Neuronal stem cell (in vitro differentiated cells): ENCODE measurements at regions not wholly inside any gene's neighbourhood (a gene's known extent, or its start where the extent isn't known, plus 50 kb on each side); places are given as distances from the start of the nearest gene placed in this dataset.
A peak's percentile ranks its signal among the peaks of the same experiment; 100 is the strongest.

Experiments used
- DNase-seq: peaks from one replicate; pipeline ENCODE4 v3.0.0-alpha.2; 2013; ENCODE audit warnings: low spot score
- H2AFZ ChIP-seq: one replicate; pipeline ENCODE4 v1.6.1; 2013; ENCODE audit warnings: mild to moderate bottlenecking, low read length, inconsistent platforms
- H2AK5ac ChIP-seq: 2 replicates; pipeline ENCODE4 v1.6.1; 2013; ENCODE audit warnings: low read depth, mild to moderate bottlenecking, inconsistent platforms, low read length, moderate library complexity, mixed read lengths
- H2BK120ac ChIP-seq: 2 replicates; pipeline ENCODE4 v1.6.1; 2013; ENCODE audit warnings: low read depth, mild to moderate bottlenecking, inconsistent platforms, low read length, moderate library complexity, mixed read lengths
- H2BK12ac ChIP-seq: one replicate; pipeline ENCODE4 v1.6.1; 2013; ENCODE audit warnings: low read length, inconsistent platforms
- H2BK15ac ChIP-seq: 2 replicates; pipeline ENCODE4 v1.6.1; 2013; ENCODE audit warnings: mild to moderate bottlenecking, low read length, inconsistent platforms, mixed read lengths
- H2BK5ac ChIP-seq: one replicate; pipeline ENCODE4 v1.6.1; 2013; ENCODE audit warnings: inconsistent platforms, mild to moderate bottlenecking, low read length, moderate library complexity
- H3K14ac ChIP-seq: one replicate; pipeline ENCODE4 v1.6.1; 2013; ENCODE audit warnings: low read length, inconsistent platforms
- H3K18ac ChIP-seq: 2 replicates; pipeline ENCODE4 v1.6.1; 2013; ENCODE audit warnings: low read length, inconsistent platforms
- H3K23ac ChIP-seq: 2 replicates; pipeline ENCODE4 v1.6.1; 2013; ENCODE audit warnings: low read depth, mild to moderate bottlenecking, mixed read lengths, low read length, inconsistent platforms; ENCODE audit not compliant: poor library complexity
- H3K27ac ChIP-seq: replicated peaks from 3 replicates; pipeline ENCODE4 v1.5.1; 2013; ENCODE audit warnings: low read length, inconsistent platforms
- H3K27me3 ChIP-seq, 3 experiments: 2 replicates each; pipeline ENCODE4 v1.6.1; 2013; ENCODE audit warnings: low read length in 3 of 3, mild to moderate bottlenecking in 2 of 3, inconsistent platforms in 1 of 3, low read depth in 1 of 3, mixed read lengths in 1 of 3, moderate library complexity in 1 of 3; ENCODE audit not compliant: control insufficient read depth in 3 of 3, insufficient read depth in 3 of 3
- H3K36me3 ChIP-seq, 2 donors: replicated peaks in 1 of 2; 2 replicates each; pipeline ENCODE4 v1.6.1; 2013; ENCODE audit warnings: low read length in 2 of 2; ENCODE audit not compliant: control insufficient read depth in 2 of 2, insufficient read depth in 2 of 2
- H3K4ac ChIP-seq: 2 replicates; pipeline ENCODE4 v1.6.1; 2013; ENCODE audit warnings: inconsistent platforms, mild to moderate bottlenecking, low read length, moderate library complexity
- H3K4me1 ChIP-seq, 2 donors: 1 replicate in 1 of 2; 2 replicates in 1 of 2; pipeline ENCODE4 v1.6.1; 2013; ENCODE audit warnings: low read length in 2 of 2, low read depth in 1 of 2; ENCODE audit not compliant: control insufficient read depth in 2 of 2, insufficient read depth in 1 of 2
- H3K4me2 ChIP-seq: one replicate; pipeline ENCODE4 v1.6.1; 2013; ENCODE audit warnings: mild to moderate bottlenecking, low read length, inconsistent platforms; ENCODE audit not compliant: insufficient read depth, poor library complexity, severe bottlenecking
- H3K4me3 ChIP-seq, 2 donors: 2 replicates each; pipeline ENCODE4 v1.5.1; 2013; ENCODE audit warnings: low read length in 2 of 2, mild to moderate bottlenecking in 2 of 2, inconsistent platforms in 1 of 2, moderate library complexity in 1 of 2
- H3K79me1 ChIP-seq: one replicate; pipeline ENCODE4 v1.6.1; 2013; ENCODE audit warnings: low read depth, mild to moderate bottlenecking, inconsistent platforms, low read length, moderate library complexity
- H3K9ac ChIP-seq: one replicate; pipeline ENCODE4 v1.6.1; 2013; ENCODE audit warnings: mild to moderate bottlenecking, low read depth, low read length, inconsistent platforms; ENCODE audit not compliant: poor library complexity
- H3K9me3 ChIP-seq, 2 donors: replicated peaks in 1 of 2; 2 replicates each; pipeline versions ENCODE3 to v1.6.1; 2013; ENCODE audit warnings: low read length in 2 of 2, mild to moderate bottlenecking in 2 of 2, inconsistent platforms in 1 of 2, low read depth in 1 of 2, mixed read lengths in 1 of 2, moderate library complexity in 1 of 2; ENCODE audit not compliant: control insufficient read depth in 2 of 2, insufficient read depth in 1 of 2
- H4K8ac ChIP-seq: one replicate; pipeline ENCODE4 v1.6.1; 2013; ENCODE audit warnings: low read depth, mild to moderate bottlenecking, inconsistent platforms, low read length, moderate library complexity
- H4K91ac ChIP-seq: one replicate; pipeline ENCODE4 v1.6.1; 2013; ENCODE audit warnings: low read length, low read depth, mild to moderate bottlenecking, inconsistent platforms; ENCODE audit not compliant: poor library complexity
- WGBS, 2 donors: extraction: QIAGEN DNeasy Blood & Tissue Kit; methylation state at CpG; one replicate each; pipeline ENCODE4 v1.1.7; 2013; ENCODE audit warnings: missing lambda C conversion rate in 2 of 2, mixed read lengths in 1 of 2; ENCODE audit not compliant: insufficient read length in 2 of 2, insufficient replicate concordance in 1 of 2; ENCODE audit errors: extremely low coverage in 2 of 2; 5-methylcytosine and 5-hydroxymethylcytosine counted together

- Histone ChIP-seq H2AK5ac (no peak overlapping the region), H4K91ac (no peak overlapping the region), H3K18ac (no peak overlapping the region), H3K36me3 (no peaks in the 10 kb centered on the region), H3K4me2 (no peak overlapping the region), H3K27me3 (no peaks in the 10 kb centered on the region), H3K4me3 (no peak overlapping the region), H2BK12ac (no peak overlapping the region), H2BK15ac (no peak overlapping the region), H3K4me1 (peaks cover 0 to 1% of the 10 kb centered on the region in 2 donors), H3K27ac (no peak overlapping the region), H3K9me3 (peaks cover 0 to 6% of the 10 kb centered on the region in 2 donors), H3K9ac (no peak overlapping the region), H3K14ac (no peak overlapping the region), H3K4ac (no peak overlapping the region), H4K8ac (no peak overlapping the region), H2AFZ (no peak overlapping the region), H2BK120ac (no peak overlapping the region), H3K79me1 (no peaks in the 10 kb centered on the region), H3K23ac (no peak overlapping the region), H2BK5ac (no peak overlapping the region)
- no peak for DNase-seq
Observed at GRCh38 chr6:98759459-98759858, 74.9 kb upstream of the POU3F2 start.

DNA sequence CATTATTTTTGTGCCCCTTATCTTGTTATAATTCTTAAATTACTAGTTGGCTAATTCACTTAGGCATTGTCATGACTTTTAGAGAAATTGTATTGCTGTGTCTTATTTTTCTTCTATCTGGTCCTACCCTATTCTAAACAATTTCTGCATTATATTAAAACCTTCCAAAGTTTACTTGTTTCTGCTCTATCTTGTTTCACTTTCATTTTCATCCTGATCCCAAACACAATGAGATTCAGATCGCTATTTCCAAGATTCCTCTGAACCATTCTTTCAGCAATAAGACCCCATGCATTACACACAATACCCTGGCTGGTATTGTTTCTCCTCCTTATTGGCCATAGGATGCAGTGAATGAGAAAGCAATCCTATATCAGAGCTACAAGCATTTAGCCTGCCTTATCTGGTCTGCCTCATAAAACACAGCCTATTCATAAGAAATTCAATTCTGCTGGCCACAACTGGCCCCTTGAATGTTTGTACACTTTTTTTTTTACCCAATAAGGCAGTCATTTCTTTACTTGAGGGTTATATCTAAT lies 69.9 kb upstream of the POU3F2 start:
- DNase-seq = no peak
- Histone ChIP-seq H3K9ac (no peak overlapping the region), H2BK5ac (no peak overlapping the region), H4K91ac (no peak overlapping the region), H3K36me3 (no peaks in the 10 kb centered on the region), H3K4me1 (peaks cover 0 to 3% of the 10 kb centered on the region in 2 donors), H3K4ac (no peak overlapping the region), H2BK12ac (no peak overlapping the region), H3K27ac (no peak overlapping the region), H3K4me3 (no peak overlapping the region), H3K79me1 (no peaks in the 10 kb centered on the region), H3K18ac (no peak overlapping the region), H2AK5ac (no peak overlapping the region), H2AFZ (peak overlapping the region; percentile 66), H3K23ac (no peak overlapping the region), H3K9me3 (peaks cover 0 to 6% of the 10 kb centered on the region in 2 donors), H2BK120ac (no peak overlapping the region), H3K4me2 (no peak overlapping the region), H3K14ac (no peak overlapping the region), H3K27me3 (no peaks in the 10 kb centered on the region), H4K8ac (no peak overlapping the region), H2BK15ac (no peak overlapping the region)
- WGBS, 2 donors = no CpG with 5 or more reads among the region's 1 CpG

- WGBS, 2 donors = no CpG with 5 or more reads among the region's 1 CpG
Observed at GRCh38 chr6:98769546-98769945, 64.8 kb upstream of the POU3F2 start.

DNA sequence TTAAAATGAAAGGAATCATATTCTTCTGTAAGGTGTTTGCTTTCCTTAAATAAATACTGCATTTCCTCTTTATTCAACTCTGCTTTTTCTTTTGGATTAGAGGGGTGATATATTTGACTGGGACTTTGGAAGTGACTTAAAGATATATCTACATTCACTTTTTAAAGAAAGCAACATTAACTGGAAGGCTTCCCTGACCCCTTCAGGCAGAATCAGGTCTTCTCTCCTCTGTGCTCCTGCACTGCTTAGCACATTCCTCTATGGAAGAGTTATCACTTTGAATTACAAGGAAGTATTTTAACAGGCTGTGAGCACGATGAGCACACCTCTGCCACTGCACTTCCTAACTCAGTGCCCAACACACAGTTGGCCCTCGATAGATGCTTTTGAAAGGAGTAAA lies 59.2 kb upstream of the POU3F2 start:
- no peak overlapping the region for H3K27ac ChIP-seq
- no peaks in the 10 kb centered on the region for H3K79me1 ChIP-seq
- no peaks in the 10 kb centered on the region for H3K27me3 ChIP-seq
- no peak overlapping the region for H3K23ac ChIP-seq
- no peak overlapping the region for H3K4me2 ChIP-seq
- no peaks in the 10 kb centered on the region for H3K36me3 ChIP-seq
- H3K9ac ChIP-seq = no peak overlapping the region
- no peak for DNase-seq
- H3K4ac ChIP-seq = no peak overlapping the region
- peaks cover 4% of the 10 kb centered on the region in 2 donors for H3K4me1 ChIP-seq
- no peak overlapping the region for H3K14ac ChIP-seq
- H4K8ac ChIP-seq = no peak overlapping the region
- H2BK120ac ChIP-seq = no peak overlapping the region
- no peak overlapping the region for H3K18ac ChIP-seq
- no peak overlapping the region for H2BK15ac ChIP-seq
- H3K9me3 ChIP-seq = no peaks in the 10 kb centered on the region
- no peak overlapping the region for H2BK5ac ChIP-seq
- H4K91ac ChIP-seq = no peak overlapping the region
- no CpG with 5 or more reads among the region's 2 CpGs for WGBS, 2 donors
- peak overlapping the region; percentile 54 for H2AFZ ChIP-seq
- H3K4me3 ChIP-seq = no peak overlapping the region
- H2BK12ac ChIP-seq = no peak overlapping the region
- no peak overlapping the region for H2AK5ac ChIP-seq

More at GRCh38 chr6:98769546-98769945, 64.8 kb upstream of the POU3F2 start:
- Histone ChIP-seq H3K4me2 (no peak overlapping the region), H3K4me3 (no peak overlapping the region), H3K27ac (no peak overlapping the region), H2AK5ac (no peak overlapping the region), H3K9me3 (no peaks in the 10 kb centered on the region), H3K23ac (no peak overlapping the region), H3K9ac (no peak overlapping the region), H3K4me1 (peaks cover 0 to under 1% of the 10 kb centered on the region in 2 donors), H3K4ac (no peak overlapping the region), H2AFZ (no peak overlapping the region), H2BK120ac (no peak overlapping the region), H3K36me3 (no peaks in the 10 kb centered on the region), H4K91ac (no peak overlapping the region), H2BK12ac (no peak overlapping the region), H4K8ac (no peak overlapping the region), H3K14ac (no peak overlapping the region), H3K79me1 (no peaks in the 10 kb centered on the region), H3K18ac (no peak overlapping the region), H2BK15ac (no peak overlapping the region), H2BK5ac (no peak overlapping the region), H3K27me3 (no peaks in the 10 kb centered on the region)
- DNase-seq = no peak
